MCF 10A (cell line): ENCODE measurements at regions not wholly inside any gene's neighbourhood (a gene's known extent, or its start where the extent isn't known, plus 50 kb on each side); places are given as distances from the start of the nearest gene placed in this dataset.

Experiments used
- BruUV-seq: library from RNA; stranded (reverse); fragments of 400-500 nt; replicated peaks from 2 replicates; lab custom pipeline; 2021; lab: Mats Ljungman, UMichigan
- CTCF ChIA-PET: fragments of 300-600 bp; sonication (Branson Sonifier 250); formaldehyde crosslinking; extraction: SDS; loops from one replicate; lab custom pipeline; 2021; ENCODE audit warnings: antibody characterized with exemption, inconsistent platforms; lab: Yijun Ruan, JAX
- POLR2A ChIA-PET: fragments of 300-600, 350-650 bp; sonication (Branson Sonifier 250); formaldehyde crosslinking; extraction: SDS; loops from one replicate; lab custom pipeline; 2020; ENCODE audit warnings: antibody characterized with exemption, inconsistent platforms; lab: Yijun Ruan, JAX
- DNase-seq: peaks from one replicate; pipeline ENCODE4 v3.0.0-alpha.2; 2018; ENCODE audit not compliant: unreplicated experiment
- H3K27ac Mint-ChIP-seq: one replicate; pipeline ENCODE4 v1.8.0; 2022; ENCODE audit warnings: mild to moderate bottlenecking, low read depth, mixed read lengths; ENCODE audit not compliant: unreplicated experiment
- H3K27me3 Mint-ChIP-seq: one replicate; pipeline ENCODE4 v1.8.0; 2022; ENCODE audit warnings: mixed read lengths; ENCODE audit not compliant: insufficient read depth, unreplicated experiment
- H3K36me3 Mint-ChIP-seq: one replicate; pipeline ENCODE4 v1.8.0; 2022; ENCODE audit warnings: mild to moderate bottlenecking, moderate library complexity, mixed read lengths; ENCODE audit not compliant: insufficient read depth, unreplicated experiment
- H3K4me1 Mint-ChIP-seq: one replicate; pipeline ENCODE4 v1.8.0; 2022; ENCODE audit warnings: mixed read lengths; ENCODE audit not compliant: insufficient read depth, unreplicated experiment
- H3K4me3 Mint-ChIP-seq: one replicate; pipeline ENCODE4 v1.8.0; 2022; ENCODE audit warnings: mild to moderate bottlenecking, moderate library complexity, mixed read lengths; ENCODE audit not compliant: unreplicated experiment
- H3K9me3 Mint-ChIP-seq: one replicate; pipeline ENCODE4 v1.8.0; 2022; ENCODE audit warnings: mixed read lengths; ENCODE audit not compliant: unreplicated experiment
- CTCF ChIP-seq: fragments of 200-600 bp; IDR thresholded peaks from one replicate; pipeline ENCODE4 v1.8.0; 2022; ENCODE audit warnings: antibody characterized with exemption, mild to moderate bottlenecking; ENCODE audit not compliant: unreplicated experiment
- intact Hi-C: fragments of 100-400 bp; cut with micrococcal nuclease; formaldehyde crosslinking; loops from 2 replicates; pipeline ENCODE4 v1.14.1; 2022

- peaks cover 16% of the 10 kb centered on the region for H3K9me3 Mint-ChIP-seq
- no peak overlapping the region for H3K4me3 Mint-ChIP-seq
- H3K36me3 Mint-ChIP-seq: no peaks in the 10 kb centered on the region
- H3K27ac Mint-ChIP-seq: no peak overlapping the region
- no peaks in the 10 kb centered on the region for H3K27me3 Mint-ChIP-seq
- TF ChIP-seq CTCF: no peak
- no TSS peak for BruUV-seq
- intact Hi-C loops: no loop called here
- DNase-seq: no peak
- POLR2A ChIA-PET: interaction anchor here (0.6 kb wide), 1 partner anchor 31 kb away, joined by 4 read pairs; no protein-coding TSS in a partner anchor
- H3K4me1 Mint-ChIP-seq: no peaks in the 10 kb centered on the region
- CTCF ChIA-PET: interaction anchor here (0.7 to 1.4 kb wide), 2 partner anchors 104 to 658 kb away, joined by 3 to 4 read pairs; no protein-coding TSS in a partner anchor
Observed at GRCh38 chr7:106357675-106358074, 72.9 kb upstream of the NAMPT start.

GRCh38 chr7:106354822-106355221 is 70.0 kb upstream of the NAMPT start:
- Mint-ChIP-seq H3K4me1 (no peaks in the 10 kb centered on the region), H3K27me3 (no peaks in the 10 kb centered on the region), H3K4me3 (no peak overlapping the region), H3K9me3 (peaks cover 11% of the 10 kb centered on the region), H3K27ac (no peak overlapping the region), H3K36me3 (no peaks in the 10 kb centered on the region)
- ChIA-PET CTCF (no interaction called here), POLR2A (no interaction called here)
- no peak for DNase-seq
- intact Hi-C loops: no loop called here
- TF ChIP-seq CTCF: no peak
- no TSS peak for BruUV-seq

DNA sequence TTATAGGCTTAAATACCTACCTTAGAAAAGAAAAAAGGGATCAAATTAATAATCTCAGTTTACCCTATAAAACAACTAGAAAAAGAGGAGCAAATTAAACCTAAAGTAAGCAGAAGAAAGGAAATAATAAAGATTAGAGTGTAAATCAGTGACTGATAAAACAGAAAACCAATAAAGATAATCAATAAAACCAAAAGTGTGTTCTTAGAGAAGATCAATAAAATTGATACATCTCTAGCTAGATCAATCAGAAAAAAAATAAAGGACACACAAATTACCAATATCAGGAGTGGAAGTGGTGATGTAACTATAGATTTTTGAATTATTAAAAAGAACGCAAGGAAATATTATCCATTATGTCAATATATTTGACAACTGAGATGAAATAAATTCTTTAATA is 69.2 kb upstream of the NAMPT start:
- Mint-ChIP-seq H3K4me3 (no peak overlapping the region), H3K9me3 (peaks cover 14% of the 10 kb centered on the region), H3K4me1 (no peaks in the 10 kb centered on the region), H3K27me3 (no peaks in the 10 kb centered on the region), H3K27ac (no peak overlapping the region), H3K36me3 (no peaks in the 10 kb centered on the region)
- BruUV-seq: no TSS peak
- intact Hi-C loops: no loop called here
- POLR2A ChIA-PET: no interaction called here
- DNase-seq: no peak
- CTCF ChIA-PET: no interaction called here
- no peak for TF ChIP-seq CTCF

- H3K27ac Mint-ChIP-seq: no peak overlapping the region
- no peaks in the 10 kb centered on the region for H3K36me3 Mint-ChIP-seq
- intact Hi-C loops: no loop called here
- CTCF ChIA-PET: no interaction called here
- TF ChIP-seq CTCF: no peak
- peaks cover 19% of the 10 kb centered on the region for H3K4me1 Mint-ChIP-seq
- POLR2A ChIA-PET: interaction anchor here (0.7 to 3.5 kb wide), 5 partner anchors 17 to 70 kb away, joined by 3 to 31 read pairs (median 3); partner anchors contain the start of gene NAMPT
- no peaks in the 10 kb centered on the region for H3K27me3 Mint-ChIP-seq
- H3K4me3 Mint-ChIP-seq: no peak overlapping the region
- no TSS peak for BruUV-seq
- DNase-seq: no peak
- H3K9me3 Mint-ChIP-seq: peaks cover 37% of the 10 kb centered on the region
Observed at GRCh38 chr7:106348231-106348630, 63.4 kb upstream of the NAMPT start.
